Epithelial cell of esophagus (primary cell): ENCODE measurements at regions not wholly inside any gene's neighbourhood (a gene's known extent, or its start where the extent isn't known, plus 50 kb on each side); places are given as distances from the start of the nearest gene placed in this dataset.
A peak's percentile ranks its signal among the peaks of the same experiment; 100 is the strongest.
"Not testable (repeated sequence)": the region's sequence is repeated elsewhere in the genome, so short reads cannot be mapped to it uniquely, and the experiment has no call there.

ENCODE experiments used
- DNase-seq: peaks from one replicate; pipeline ENCODE4 v3.0.0; 2010; ENCODE audit warnings: low read depth
- H3K4me3 ChIP-seq: 2 replicates; pipeline ENCODE4 v1.5.1; 2011; ENCODE audit warnings: mild to moderate bottlenecking, low read length, control low read depth
- TF ChIP-seq, protein P1 (sequence below): IDR thresholded peaks from 2 replicates; pipeline ENCODE4 v1.5.1; 2011; ENCODE audit warnings: low read depth, mild to moderate bottlenecking, low read length, control low read depth, inconsistent platforms; ENCODE audit not compliant: insufficient read depth; ENCODE audit errors: missing control alignments

DNA sequence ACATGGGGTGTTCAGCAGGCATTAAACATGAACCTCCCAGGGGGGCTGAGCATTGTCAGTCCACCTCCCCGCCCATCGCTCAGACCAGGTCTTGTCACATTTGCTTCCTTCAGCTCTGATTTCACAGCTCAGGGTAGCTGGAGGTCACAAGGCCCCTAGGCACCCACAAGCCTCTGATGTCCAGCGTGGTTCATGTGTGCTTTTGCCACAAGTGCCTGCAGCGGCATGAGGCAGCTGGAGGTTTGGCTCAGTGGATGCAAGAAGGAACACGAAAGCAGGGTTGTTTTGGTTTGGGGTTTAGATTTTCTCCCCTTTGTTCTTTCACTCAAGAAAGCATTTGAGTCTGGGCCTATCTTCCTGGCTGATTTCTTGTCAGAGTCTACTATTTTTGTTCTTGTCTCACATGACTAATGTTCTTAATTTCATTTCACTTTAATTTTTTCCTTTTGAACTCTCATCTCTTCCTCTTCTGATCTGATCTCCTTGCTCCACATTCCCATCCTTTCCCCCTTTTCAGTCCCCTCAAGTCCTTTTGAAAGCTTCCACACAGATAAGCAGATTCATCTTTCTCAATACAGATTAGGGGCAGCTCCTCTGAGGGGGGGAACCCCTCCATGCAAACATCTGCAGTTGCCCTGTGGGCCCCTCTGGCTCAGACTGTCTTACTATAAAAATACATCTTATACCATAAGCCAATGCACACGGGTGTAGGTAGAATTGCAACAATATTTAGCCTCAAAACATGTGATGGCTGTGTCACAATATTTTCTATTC is 68.1 kb upstream of the CEP85L start:
- no peak for DNase-seq
- no peak overlapping the region for H3K4me3 ChIP-seq
- TF ChIP-seq, protein P1, sequence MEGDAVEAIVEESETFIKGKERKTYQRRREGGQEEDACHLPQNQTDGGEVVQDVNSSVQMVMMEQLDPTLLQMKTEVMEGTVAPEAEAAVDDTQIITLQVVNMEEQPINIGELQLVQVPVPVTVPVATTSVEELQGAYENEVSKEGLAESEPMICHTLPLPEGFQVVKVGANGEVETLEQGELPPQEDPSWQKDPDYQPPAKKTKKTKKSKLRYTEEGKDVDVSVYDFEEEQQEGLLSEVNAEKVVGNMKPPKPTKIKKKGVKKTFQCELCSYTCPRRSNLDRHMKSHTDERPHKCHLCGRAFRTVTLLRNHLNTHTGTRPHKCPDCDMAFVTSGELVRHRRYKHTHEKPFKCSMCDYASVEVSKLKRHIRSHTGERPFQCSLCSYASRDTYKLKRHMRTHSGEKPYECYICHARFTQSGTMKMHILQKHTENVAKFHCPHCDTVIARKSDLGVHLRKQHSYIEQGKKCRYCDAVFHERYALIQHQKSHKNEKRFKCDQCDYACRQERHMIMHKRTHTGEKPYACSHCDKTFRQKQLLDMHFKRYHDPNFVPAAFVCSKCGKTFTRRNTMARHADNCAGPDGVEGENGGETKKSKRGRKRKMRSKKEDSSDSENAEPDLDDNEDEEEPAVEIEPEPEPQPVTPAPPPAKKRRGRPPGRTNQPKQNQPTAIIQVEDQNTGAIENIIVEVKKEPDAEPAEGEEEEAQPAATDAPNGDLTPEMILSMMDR = no peak

DNA sequence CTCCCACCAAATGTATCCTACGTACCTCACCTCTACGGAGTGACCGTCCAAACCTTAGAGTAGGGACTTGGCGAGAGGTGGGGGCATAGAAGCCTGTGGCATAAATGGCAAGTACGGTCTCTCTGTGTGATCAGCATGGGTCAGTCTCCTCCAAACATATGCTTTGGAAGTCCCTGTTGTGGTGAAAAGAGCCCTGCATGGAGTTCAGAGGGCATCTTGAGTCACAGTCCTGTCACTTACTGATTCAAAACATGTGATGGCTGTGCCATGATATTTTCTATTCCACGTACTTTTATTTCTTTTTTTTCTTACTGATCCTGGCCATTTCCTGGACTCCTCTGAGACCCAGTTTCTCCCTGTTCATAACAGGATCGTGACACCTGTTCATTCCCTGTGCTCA is 67.5 kb upstream of the CEP85L start:
- DNase-seq = no peak
- TF ChIP-seq, protein P1 = no peak
- H3K4me3 ChIP-seq = no peak overlapping the region

DNA sequence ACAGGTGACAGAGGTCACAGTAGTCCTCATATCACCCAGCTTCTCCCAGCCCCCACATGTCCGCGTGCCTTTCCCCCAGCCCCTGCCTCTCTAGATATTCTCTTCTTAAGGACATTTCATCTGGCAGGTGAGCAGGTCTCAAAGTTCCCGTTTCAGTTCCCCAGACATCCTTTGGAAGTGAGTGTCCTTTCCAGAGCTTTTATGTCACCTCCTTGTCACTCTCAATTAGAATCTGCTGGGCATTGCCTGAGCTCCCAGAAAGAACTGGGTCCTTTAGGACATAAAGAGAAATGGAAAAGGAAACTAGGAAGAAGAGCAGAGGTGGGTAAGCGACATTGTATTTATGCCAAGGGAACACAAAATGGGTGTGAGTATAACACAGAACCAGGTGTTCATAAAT is 66.9 kb upstream of the CEP85L start:
- H3K4me3 ChIP-seq = no peak overlapping the region
- no peak for DNase-seq
- TF ChIP-seq, protein P1 = no peak

DNA sequence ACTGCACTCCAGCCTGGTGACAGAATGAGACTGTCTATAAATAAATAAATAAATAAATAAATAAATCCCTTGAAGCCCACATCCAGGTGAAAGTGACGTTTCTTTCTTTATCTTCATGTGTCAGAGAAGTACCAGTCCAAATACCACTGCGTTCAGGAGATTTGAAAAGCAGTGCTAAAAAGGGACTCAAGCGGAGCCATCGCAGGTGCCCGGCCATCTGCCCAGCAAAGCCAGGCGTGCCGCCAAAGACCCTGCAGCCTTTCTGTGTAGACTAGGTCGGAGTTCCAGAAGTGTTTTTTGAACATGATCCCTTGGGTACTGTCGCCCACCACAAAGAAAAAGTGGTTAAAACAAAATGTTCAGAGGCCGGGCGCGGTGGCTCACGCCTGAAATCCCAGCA is 65.7 kb upstream of the CEP85L start:
- H3K4me3 ChIP-seq = no peak overlapping the region
- TF ChIP-seq, protein P1 = no peak
- no peak for DNase-seq

DNA sequence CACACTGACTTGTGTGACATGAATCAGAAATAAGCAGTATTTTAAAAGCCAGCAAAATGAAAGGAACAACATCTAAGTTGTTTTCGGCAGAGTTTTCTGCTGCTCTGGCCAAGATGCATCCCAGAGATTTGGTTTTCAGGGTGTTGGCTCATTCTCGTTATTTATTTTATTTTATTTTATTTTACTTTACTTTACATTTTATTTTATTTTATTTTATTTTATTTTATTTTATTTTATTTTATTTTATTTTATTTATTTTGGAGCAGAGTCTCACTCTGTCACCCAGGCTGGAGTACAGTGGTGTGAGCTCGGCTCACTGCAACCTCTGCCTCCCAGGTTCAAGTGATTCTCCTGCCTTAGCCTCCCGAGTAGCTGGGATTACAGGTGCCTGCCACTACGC is 64.5 kb upstream of the CEP85L start:
- H3K4me3 ChIP-seq, DNase-seq: not testable (repeated sequence)

DNA sequence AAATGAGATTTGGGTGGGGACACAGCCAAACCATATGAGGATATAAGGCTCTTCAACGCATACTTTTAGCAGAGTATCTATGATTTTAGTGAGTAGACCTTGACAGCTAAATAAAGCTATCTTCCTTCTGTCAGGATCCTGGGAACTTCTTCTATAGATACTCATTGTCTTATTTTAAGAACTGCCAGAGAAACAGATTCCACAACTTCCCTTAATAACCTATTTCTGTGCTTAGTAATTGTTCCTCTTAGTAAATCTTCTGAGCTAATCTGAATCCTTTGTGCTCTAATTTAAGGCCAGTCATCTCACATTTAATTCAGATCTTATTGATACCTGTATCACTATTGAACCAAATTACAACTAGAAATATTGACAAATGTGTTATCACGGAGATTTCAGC is 64.0 kb upstream of the CEP85L start:
- no peak overlapping the region for H3K4me3 ChIP-seq
- TF ChIP-seq, protein P1 = no peak
- DNase-seq = no peak

DNA sequence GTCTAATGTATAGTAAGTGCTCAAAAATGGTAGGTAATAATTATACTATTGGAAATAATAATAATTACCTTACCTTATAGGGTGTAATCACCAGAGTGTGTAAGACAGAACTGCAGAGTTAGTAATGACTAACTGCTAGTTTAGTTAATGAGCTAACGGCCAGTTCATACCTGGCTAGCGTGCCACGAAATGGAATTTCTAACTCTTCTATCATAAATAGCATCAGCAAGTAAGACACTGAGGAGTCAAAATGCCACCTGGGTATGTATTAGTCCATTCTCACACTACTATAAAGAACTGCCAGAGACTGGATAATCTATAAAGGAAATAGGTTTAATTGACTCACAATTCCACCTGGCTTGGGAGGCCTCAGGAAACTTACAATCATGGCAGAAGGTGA is 63.4 kb upstream of the CEP85L start:
- TF ChIP-seq, protein P1 = no peak
- no peak overlapping the region for H3K4me3 ChIP-seq

DNA sequence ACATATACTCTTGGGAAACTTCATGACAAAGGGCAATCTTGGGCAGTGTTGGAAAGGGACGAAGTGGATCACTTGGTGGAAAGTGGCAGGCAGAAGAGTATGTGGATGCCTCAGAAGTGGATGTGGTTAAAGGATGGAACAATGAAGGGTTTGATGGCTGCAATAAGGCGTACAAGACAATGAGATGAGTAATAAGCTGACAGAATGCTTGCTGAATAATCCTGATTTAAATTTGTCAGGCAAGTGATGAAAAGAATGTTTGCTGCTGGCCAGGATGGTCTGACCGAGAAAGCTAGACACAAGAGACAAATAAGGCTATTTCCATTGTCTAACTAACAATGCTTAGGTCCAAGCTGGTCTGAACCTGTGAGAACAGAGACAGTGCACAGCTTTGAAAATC is 61.6 kb upstream of the CEP85L start:
- H3K4me3 ChIP-seq = no peak overlapping the region
- peak; percentile 73 for DNase-seq
- TF ChIP-seq, protein P1 = no peak

More for the DNA sequence above, 63.4 kb upstream of the CEP85L start:
- no peak for DNase-seq
